Type B pancreatic cell (in vitro differentiated cells): ENCODE measurements at regions not wholly inside any gene's neighbourhood (a gene's known extent, or its start where the extent isn't known, plus 50 kb on each side); places are given as distances from the start of the nearest gene placed in this dataset.

ENCODE experiments used
- DNase-seq: peaks from one replicate; pipeline ENCODE4 v3.0.0; 2021; ENCODE audit warnings: mixed read lengths; ENCODE audit not compliant: unreplicated experiment; ENCODE audit errors: extremely low spot score
- H3K27ac Mint-ChIP-seq: 2 replicates; pipeline ENCODE4 v1.8.0; 2021; ENCODE audit warnings: mild to moderate bottlenecking, mixed read lengths
- H3K27me3 Mint-ChIP-seq: 2 replicates; pipeline ENCODE4 v1.8.0; 2021; ENCODE audit warnings: mixed read lengths
- H3K36me3 Mint-ChIP-seq: 2 replicates; pipeline ENCODE4 v1.8.0; 2021; ENCODE audit warnings: mixed read lengths
- H3K4me1 Mint-ChIP-seq: one replicate; pipeline ENCODE4 v1.8.0; 2021; ENCODE audit warnings: mixed read lengths; ENCODE audit not compliant: unreplicated experiment
- H3K4me3 Mint-ChIP-seq: 2 replicates; pipeline ENCODE4 v1.8.0; 2021; ENCODE audit warnings: mild to moderate bottlenecking, mixed read lengths
- H3K9me3 Mint-ChIP-seq: 2 replicates; pipeline ENCODE4 v1.8.0; 2021; ENCODE audit warnings: mixed read lengths
- TF ChIP-seq, protein P1 (sequence below): fragments of 200-600 bp; sonication (generic); conservative IDR thresholded peaks from 2 replicates; pipeline ENCODE4 v1.5.0; 2021; ENCODE audit warnings: antibody characterized with exemption, mild to moderate bottlenecking

- TF ChIP-seq, protein P1, sequence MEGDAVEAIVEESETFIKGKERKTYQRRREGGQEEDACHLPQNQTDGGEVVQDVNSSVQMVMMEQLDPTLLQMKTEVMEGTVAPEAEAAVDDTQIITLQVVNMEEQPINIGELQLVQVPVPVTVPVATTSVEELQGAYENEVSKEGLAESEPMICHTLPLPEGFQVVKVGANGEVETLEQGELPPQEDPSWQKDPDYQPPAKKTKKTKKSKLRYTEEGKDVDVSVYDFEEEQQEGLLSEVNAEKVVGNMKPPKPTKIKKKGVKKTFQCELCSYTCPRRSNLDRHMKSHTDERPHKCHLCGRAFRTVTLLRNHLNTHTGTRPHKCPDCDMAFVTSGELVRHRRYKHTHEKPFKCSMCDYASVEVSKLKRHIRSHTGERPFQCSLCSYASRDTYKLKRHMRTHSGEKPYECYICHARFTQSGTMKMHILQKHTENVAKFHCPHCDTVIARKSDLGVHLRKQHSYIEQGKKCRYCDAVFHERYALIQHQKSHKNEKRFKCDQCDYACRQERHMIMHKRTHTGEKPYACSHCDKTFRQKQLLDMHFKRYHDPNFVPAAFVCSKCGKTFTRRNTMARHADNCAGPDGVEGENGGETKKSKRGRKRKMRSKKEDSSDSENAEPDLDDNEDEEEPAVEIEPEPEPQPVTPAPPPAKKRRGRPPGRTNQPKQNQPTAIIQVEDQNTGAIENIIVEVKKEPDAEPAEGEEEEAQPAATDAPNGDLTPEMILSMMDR = no peak
- no peak overlapping the region for H3K27ac Mint-ChIP-seq
- H3K9me3 Mint-ChIP-seq = no peaks in the 10 kb centered on the region
- H3K4me1 Mint-ChIP-seq = peaks cover 4% of the 10 kb centered on the region
- no peaks in the 10 kb centered on the region for H3K27me3 Mint-ChIP-seq
- no peak overlapping the region for H3K4me3 Mint-ChIP-seq
- DNase-seq = no peak
- no peaks in the 10 kb centered on the region for H3K36me3 Mint-ChIP-seq
Measured at GRCh38 chr4:156138781-156139280, 185.2 kb upstream of the CTSO start.

GRCh38 chr4:156137679-156138473 lies 184.2 kb upstream of the CTSO start:
- DNase-seq = no peak
- Mint-ChIP-seq H3K27ac (no peak overlapping the region), H3K36me3 (no peaks in the 10 kb centered on the region), H3K27me3 (no peaks in the 10 kb centered on the region), H3K9me3 (no peaks in the 10 kb centered on the region), H3K4me1 (peaks cover 4% of the 10 kb centered on the region), H3K4me3 (no peak overlapping the region)
- TF ChIP-seq, protein P1 = no peak

DNA sequence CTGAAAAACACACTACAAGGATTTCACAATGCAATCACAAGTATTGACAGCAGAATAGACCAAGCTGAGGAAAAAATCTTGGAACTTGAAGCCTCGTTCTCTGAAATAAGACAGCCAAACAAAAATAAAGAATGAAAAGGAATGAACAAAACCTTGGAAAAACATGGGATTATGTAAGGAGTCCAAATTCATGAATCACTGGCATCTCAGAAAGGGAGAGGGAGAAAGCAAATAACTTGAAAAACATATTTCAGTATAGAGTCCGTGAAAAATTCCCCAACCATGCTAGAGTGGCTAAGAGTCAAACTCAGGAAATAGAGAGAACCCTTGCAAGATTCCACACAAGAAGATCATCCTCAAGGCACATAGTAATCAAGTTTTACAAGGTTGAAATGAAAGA lies 178.5 kb upstream of the CTSO start:
- TF ChIP-seq, protein P1 = no peak
- Mint-ChIP-seq H3K9me3 (no peaks in the 10 kb centered on the region), H3K36me3 (no peaks in the 10 kb centered on the region), H3K4me3 (no peak overlapping the region), H3K4me1 (no peaks in the 10 kb centered on the region), H3K27ac (no peak overlapping the region), H3K27me3 (no peaks in the 10 kb centered on the region)
- no peak for DNase-seq

GRCh38 chr4:156128616-156129015 lies 174.9 kb upstream of the CTSO start:
- Mint-ChIP-seq H3K4me1 (no peaks in the 10 kb centered on the region), H3K36me3 (no peaks in the 10 kb centered on the region), H3K9me3 (no peaks in the 10 kb centered on the region), H3K27ac (no peak overlapping the region), H3K27me3 (no peaks in the 10 kb centered on the region), H3K4me3 (no peak overlapping the region)
- no peak for DNase-seq
- TF ChIP-seq, protein P1 = no peak

DNA sequence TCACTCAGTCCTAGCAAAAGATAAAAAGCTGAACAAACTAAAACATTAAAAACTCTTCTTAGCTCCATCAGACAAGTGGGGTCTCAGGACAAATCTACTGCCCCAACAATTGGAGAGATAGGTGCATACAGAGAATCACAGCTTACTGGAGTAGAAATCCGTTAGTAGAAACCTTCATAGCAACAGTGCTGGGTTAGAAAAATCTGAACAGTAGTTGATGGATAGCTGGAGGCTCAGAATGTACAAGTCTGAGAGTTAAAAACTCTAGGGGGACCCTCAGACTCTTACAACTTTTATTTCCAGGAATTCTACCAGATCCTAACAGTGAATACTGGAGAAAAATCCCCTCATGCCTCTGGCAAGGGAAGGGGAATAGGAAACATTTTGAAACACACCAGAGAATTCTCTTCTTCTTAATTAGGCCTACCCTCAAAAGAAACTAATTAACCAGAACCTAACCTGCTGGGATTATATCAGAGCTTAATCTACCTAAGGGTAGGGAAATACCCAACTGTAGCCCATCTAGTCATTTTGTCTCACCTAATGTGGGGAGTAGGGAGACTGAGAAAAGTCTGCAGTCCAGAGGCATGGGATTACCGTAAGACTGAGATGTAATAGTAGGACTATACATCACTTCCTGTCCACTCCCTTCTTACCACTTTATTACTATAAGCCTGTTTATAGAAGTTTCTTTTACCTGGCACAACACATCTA lies 165.0 kb upstream of the CTSO start:
- DNase-seq = no peak
- no peaks in the 10 kb centered on the region for H3K4me1 Mint-ChIP-seq
- H3K27me3 Mint-ChIP-seq = no peaks in the 10 kb centered on the region
- H3K4me3 Mint-ChIP-seq = no peak overlapping the region
- TF ChIP-seq, protein P1 = no peak
- no peaks in the 10 kb centered on the region for H3K9me3 Mint-ChIP-seq
- H3K27ac Mint-ChIP-seq = no peak overlapping the region
- H3K36me3 Mint-ChIP-seq = no peaks in the 10 kb centered on the region
